Fibroblast of the aortic adventitia (primary cell): ENCODE measurements at regions not wholly inside any gene's neighbourhood (a gene's known extent, or its start where the extent isn't known, plus 50 kb on each side); places are given as distances from the start of the nearest gene placed in this dataset.

Experiments
- DNase-seq: peaks from one replicate; pipeline ENCODE4 v3.0.0-alpha.2; 2010; ENCODE audit warnings: low read depth
- H3K4me3 ChIP-seq: 2 replicates; pipeline ENCODE4 v1.5.1; 2011; ENCODE audit warnings: low read depth, mild to moderate bottlenecking, control low read depth, low read length, moderate library complexity
- CTCF ChIP-seq: IDR thresholded peaks from 2 replicates; pipeline ENCODE4 v1.5.1; 2011; ENCODE audit warnings: mild to moderate bottlenecking, low read length, control low read depth, inconsistent platforms; ENCODE audit not compliant: insufficient read depth

- TF ChIP-seq CTCF, result no peak
Measured at GRCh38 chr18:47560723-47561715, 309.6 kb upstream of the SKOR2 start.

DNA sequence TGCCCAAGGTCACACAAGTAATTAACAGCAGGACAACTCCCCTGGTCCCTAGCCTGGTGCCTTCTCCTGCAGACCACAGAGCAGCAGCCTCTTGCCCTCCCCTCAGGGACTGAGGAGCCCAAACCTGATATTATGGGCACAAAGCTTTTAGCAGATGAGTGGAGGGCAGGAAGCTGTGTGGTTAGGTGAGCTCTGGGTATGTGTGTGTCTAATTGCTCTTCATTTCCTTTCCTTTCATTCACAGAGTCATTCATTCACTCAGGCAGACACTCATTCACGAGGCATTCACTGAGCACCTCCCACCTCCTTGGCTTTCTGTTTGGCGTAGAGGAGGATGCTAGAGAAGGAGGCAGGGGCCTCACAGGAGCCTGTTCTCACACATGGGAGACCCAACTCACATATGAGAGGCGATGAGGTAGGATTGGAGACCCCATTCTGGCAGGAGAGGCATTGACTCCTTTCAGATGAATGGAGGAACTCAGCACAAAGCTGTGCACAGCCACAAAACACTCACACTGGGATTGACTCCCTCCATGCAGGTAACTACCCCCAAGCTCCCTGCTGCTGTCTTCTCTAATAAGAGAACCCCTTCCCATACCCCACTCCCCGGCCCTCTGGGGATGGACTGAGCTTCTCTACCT is 306.8 kb upstream of the SKOR2 start:
- TF ChIP-seq CTCF, result no peak
- no peak for DNase-seq
- H3K4me3 ChIP-seq, result no peak overlapping the region

More at GRCh38 chr18:47560723-47561715, 309.6 kb upstream of the SKOR2 start:
- H3K4me3 ChIP-seq, result no peak overlapping the region
- no peak for DNase-seq

DNA sequence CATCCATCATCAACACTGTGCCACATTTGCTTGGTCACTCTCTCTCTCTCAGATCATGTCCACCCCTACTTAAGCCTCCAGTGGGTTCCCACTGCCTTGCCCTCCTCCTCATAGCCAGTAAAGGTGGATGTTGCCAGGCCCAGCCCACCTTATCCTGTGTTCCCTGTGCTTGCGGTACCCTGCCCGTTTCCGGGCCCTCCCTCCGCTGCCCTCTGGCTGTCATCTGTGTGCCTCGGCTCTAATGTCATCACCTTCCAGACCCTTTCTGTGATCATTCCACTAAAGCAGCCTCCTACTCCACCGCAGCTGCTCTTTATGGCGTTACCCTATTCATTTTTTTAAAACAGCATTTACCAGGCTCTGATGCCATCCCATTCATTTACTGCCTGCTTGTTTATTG is 305.7 kb upstream of the SKOR2 start:
- DNase-seq, result no peak
- H3K4me3 ChIP-seq, result no peak overlapping the region
- no peak for TF ChIP-seq CTCF

DNA sequence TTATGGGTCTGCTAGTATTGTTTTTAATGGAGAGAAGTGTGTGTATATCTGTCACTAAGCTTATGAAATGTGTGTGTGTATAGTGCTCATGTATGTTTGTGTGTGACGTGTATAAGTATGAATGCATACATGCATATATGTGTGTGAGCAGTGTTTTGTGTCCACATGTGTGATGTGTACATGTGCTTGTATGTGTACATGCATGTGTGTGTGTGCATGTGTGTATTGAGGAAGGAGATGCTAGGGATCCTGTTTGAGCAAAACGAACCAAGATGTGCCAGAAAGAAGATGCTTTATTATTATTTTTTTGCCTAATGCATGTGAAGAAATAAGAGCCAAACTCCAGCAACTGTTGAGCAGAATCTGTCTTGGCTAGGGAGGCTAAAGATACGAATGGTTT is 301.3 kb upstream of the SKOR2 start:
- H3K4me3 ChIP-seq, result no peak overlapping the region
- no peak for DNase-seq
- TF ChIP-seq CTCF, result no peak

GRCh38 chr18:47550611-47551010 is 299.2 kb upstream of the SKOR2 start:
- no peak overlapping the region for H3K4me3 ChIP-seq
- no peak for TF ChIP-seq CTCF
- no peak for DNase-seq

DNA sequence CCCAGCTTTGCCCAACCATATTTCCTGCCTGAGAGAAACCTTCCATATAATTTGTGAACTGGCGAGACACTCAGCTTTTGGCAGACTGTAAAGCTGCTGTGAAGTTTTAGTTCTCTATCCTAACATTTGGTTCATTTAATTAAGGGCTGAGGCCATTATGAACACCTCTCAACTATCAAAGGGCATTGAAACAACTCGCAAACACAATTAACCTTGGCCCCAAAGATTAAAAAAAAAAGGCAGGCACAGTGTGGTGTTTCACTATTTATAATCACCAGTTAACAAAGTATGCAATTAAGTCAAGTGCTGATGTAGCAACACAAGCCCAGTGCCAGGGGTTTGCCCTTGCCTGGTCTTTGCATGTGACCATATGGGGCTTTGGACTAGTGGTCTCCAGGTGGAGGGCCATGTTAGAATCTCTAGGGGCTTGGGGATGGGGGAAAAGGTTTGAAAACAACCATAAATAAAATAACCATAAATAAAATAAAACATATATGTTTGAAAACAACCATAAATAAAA is 297.6 kb upstream of the SKOR2 start:
- no peak for DNase-seq
- no peak for TF ChIP-seq CTCF
- H3K4me3 ChIP-seq, result no peak overlapping the region
